HG03520 (cell line): ENCODE measurements at regions not wholly inside any gene's neighbourhood (a gene's known extent, or its start where the extent isn't known, plus 50 kb on each side); places are given as distances from the start of the nearest gene placed in this dataset.
A peak's percentile ranks its signal among the peaks of the same experiment; 100 is the strongest.

Experiments
- ATAC-seq: cut with Tn5 transposase; IDR thresholded peaks from one replicate; pipeline ENCODE4 v1.9.1; 2021; ENCODE audit warnings: mild to moderate bottlenecking, moderate library complexity; ENCODE audit not compliant: unreplicated experiment

DNA sequence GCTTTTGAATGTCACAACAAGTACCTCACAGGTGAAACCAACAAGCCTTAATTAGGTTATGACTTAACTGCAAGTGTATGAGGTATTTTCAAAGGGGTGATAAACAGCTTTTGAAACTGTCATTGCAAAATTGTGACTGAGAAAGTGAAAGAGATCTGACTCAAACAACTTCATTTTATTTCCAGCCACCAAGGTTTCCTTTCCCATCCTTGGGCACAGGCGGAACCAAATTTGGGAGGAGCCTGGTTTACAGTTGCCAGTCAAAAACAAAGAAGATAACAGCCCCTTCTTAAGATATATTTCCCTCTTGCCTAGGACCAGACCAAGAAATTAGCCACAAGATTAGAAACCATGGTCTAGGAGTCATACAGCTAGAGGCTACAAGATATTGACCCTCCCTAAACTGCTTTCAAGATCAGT, 417.1 kb downstream of the CSNK1G3 start:
- ATAC-seq: peak; percentile 44

DNA sequence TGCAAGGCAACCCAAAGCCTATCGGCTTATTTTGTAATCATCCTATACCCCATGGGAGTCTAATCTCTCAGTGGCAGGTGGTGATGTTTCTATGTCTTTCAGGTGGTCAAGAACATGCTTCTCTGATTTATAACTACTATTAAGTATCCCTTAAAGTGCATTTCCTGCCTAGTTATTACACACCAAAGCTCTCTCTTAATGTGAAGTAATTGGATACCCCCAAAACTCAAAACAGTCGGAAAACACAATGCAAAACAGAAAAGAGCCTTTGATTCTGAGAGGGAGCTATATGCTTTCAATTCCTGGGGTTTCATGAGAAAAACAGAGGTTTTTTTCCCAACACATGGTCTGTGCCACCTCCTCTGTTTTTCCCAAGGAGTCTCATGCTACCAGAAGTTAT, 416.4 kb downstream of the CSNK1G3 start:
- ATAC-seq: no peak

DNA sequence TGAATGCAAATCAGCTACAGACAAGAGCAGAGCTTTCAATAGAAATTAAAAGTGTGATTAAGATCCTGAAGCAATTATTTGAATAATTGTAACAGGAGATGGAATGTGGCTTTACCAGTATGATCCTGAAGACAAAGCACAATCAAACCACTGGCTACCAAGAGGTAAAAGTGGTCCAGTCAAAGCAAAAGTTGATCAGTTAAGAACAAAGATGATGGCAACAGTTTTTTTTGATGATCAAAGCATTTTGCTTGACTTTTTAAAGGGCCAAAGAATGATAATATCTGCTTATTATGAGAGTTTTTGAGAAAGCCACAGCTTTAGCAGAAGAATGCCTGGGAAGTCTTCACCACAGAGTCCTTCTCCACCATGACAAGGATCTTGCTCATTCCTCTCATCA, 409.2 kb downstream of the CSNK1G3 start:
- no peak for ATAC-seq

DNA sequence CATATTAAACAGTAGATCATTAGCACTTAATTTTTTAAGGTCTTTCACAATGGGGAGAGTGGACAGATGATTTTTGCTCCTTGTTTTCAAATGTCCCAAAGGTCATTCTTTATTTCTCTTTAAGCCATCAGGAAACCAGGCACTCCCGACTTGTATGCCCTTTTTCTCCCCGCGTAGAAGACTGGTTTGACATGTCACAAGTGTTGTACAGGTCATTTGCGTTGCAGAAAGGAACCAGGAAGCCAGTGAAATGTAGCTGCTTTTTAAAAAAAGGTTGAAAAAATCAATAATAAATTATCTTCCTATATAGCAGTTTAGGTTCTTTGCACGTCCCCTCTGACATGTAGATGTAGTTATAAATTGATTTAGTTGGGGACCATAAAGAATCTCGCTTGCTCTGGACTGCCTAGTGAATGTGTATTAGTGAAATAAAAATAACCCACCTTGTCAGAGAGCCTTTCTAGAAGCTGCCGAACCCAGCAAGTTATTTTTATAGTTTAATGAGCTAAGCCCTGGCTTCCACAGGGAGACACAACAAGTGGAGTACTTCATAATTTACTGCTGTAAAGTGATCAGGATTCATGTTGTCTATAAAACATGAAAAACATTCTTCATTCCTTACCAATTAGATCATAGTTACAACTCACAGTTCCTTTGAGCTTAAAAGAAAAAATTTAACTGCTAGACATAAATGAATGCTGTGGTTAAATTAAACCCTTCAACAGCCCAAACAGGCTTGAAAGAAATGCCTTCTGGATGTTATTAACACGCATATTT, 404.6 kb downstream of the CSNK1G3 start:
- ATAC-seq: no peak

DNA sequence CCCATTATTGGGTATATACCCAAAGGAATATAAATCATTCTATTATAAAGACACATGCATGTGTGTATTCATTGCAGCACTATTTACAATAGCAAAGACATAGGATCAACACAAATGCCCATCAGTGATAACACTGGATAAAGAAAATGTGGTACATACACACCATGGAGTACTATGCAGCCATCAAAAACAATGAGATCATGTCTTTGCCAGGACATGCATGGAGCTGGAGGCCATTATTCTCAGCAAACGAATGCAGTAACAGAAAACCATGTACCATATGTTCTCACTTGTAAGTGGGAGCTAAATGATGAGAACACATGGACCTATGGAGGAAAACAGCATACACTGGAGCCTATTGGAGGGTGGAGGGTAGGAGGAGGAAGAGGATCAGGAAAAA, 402.4 kb downstream of the CSNK1G3 start:
- no peak for ATAC-seq

DNA sequence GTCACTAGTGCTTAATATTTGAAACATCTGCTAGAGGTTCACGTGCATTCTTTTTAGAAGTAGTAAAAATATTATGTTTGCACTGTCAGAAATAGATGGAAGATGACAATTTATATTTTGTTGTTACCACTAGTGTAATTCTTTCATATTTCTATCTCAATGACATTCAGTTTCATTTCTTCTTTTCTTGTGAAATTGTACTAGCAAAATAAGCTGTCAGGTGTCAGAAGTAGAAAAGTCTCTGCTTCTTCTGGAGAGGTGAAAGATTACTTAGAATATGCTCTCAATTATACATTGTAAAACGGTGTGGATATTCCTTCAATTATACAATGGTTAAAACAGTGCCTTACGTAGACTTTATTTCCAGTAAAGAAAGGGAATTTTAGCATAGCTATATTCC, 395.4 kb downstream of the CSNK1G3 start:
- ATAC-seq: peak; percentile 48

DNA sequence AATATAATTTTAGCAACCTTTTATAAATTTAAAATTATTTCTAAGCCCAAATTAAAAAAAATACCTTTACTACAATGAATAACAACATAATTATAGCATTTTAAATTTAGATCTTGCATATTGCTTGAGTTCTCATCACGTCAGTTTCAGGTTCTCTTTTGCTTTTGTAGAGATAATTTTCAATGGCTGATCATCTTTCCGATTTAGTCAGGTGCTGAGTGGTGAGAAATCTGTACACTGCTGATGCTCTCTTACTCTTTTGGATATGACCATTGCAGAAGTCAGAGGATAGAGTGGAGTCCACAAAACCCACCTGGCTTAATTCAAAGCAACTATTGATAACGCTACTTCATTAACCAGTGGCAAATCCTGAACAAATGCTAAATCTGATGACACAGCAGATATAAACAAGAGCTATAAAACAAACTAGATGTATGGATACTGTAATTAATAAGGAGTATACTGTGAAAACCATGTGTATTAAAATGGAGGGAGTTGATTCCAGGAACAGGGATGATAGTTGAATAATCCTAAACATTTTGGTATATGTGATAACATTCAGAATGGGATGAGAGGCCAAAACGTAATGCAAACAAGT, 394.8 kb downstream of the CSNK1G3 start:
- no peak for ATAC-seq

DNA sequence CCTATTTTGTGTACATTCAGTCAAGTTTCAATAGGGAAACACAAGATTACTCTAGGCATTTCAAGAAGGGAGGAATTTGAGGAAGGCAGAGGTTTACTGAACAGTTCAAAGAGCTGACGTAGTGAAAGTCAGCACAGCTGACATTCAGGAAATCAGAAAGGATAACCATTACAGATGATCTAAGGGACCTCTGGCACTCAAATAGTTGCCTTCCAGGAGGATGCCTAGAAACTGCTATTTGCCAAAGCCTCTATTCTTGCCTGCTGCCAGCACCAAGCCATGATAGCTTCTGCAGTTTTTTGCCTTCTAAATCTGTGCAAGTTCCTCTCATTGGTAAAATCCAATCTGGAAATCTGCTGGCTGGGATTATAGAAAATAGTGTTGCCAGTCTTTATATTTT, 373.1 kb downstream of the CSNK1G3 start:
- no peak for ATAC-seq

DNA sequence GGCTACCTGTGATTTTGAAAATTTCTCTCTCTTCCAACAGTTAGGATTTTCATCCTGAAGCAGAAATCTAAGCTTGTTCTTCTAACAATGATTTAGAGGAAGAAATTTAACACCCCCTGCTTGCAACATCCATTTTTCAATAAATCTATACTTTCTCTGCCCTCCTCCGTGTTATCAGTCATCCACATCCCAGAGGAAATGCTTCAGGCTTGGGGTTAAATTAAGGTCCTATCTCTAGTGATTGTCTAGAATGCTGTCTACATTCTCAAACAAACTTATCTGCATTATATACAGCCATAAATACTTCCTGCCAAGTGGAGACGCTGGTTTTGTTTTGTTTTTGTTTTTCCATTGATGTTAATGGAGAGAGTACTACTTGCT, 371.0 kb downstream of the CSNK1G3 start:
- no peak for ATAC-seq

DNA sequence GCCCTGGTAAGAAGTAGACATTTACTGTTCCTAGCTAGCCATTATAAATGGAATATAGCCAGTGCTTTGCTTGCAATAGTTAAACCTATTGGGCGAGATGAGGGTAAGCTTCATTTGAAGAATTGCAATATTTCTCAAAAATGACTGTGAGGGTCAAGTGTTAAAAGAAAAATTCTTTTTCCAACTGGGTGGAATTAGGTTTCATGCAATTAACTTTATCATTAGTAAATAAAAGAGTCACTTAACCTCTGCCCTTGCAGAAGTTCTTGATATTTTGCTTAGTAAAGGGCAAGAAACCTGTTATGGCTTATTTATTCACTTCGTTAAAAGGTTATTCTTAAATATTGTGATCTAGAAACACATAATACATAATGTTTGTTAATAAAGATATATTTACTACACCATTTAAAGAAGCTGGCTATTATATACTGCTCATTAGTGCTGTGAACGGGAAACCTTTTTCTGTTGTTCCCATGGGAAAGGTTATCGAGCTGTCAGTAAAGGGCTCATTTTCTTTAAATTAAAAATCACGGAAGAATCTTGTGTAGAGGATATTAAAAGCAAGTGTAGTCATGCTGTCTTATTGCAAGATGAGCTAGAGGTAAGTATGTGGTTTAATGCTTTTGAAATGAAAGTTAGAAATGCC, 370.5 kb downstream of the CSNK1G3 start:
- ATAC-seq: no peak

DNA sequence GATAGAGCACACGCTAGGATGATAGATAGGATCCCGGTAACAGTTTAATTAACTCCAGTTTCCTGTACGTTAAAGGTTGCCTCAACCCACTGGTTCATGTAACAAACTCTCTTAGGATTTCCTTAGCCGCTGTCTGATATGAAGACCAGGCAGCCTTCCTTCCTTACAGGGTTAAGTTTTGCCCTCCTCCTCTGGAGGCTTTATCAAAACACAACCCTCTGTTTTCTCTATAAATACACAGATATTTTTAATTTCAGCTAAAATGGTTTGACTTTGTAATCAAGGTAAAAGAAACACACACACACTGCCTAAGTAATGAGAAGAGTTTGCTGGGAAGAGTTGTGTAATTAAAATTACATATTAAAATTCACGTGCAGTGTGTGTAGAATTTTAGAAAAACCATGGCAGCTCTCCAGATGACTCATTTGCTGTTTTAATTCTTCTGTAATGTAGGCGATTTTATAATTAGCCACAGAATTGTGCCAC, 369.8 kb downstream of the CSNK1G3 start:
- no peak for ATAC-seq

DNA sequence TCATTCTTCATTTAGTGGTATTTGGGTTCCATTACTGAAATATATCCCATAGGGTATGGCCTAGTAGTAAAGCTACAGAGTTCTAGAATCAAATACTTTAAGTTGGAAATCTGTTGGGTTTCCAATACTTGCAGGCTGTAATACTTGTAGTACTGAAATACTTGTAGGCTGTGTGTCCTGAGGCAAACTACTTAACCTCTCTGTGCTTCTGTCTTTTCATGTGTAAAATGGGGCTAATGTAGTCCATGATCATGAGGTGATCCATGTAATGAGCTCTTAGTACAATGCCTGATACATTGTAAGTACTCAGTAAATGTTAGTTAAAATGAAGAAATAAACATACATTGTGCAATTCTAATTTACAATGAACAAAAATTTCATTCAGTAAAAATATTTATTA, 368.9 kb downstream of the CSNK1G3 start:
- no peak for ATAC-seq

DNA sequence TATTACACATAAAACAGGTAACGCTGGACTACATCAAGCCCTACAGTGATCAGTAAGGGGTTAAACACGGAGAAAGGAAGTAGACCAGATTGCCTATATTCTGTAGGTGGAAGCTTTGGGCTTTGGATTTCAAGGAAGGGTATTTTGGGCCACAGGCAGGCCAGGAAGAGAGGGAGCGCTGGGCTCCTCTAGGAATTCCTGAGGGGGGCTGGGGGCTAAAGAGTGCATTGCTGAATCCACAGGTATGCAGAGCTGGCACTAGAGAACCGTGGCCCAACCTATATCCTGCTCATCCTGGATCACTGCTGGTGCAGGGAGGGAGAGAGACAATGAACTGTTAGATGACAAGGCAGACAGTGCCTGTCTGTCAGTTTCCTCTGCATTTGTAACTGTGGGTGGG, 367.1 kb downstream of the CSNK1G3 start:
- ATAC-seq: no peak

DNA sequence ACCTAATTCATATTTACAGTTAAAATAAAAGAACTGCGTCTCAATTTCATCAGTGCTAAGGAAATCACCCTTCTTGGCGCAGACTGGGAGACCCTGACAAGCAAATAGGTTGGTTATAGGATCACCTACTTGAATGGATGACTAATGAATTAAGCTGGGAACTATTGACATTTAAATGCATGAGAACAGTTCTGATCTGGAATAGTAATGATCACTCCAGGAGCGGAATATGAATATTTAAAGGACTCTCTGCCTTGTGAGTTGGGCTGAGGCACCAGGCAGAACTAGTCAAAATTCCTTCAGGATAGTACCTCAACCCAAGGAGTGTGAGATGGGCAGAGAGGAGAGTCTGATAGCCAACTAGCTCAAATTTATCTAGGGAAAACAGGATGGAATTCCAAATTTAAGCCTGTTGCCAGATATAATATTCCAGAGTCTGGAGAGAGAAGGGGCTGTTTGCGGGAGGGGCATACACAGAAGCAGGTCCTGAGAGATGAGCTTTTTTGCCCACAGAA, 364.4 kb downstream of the CSNK1G3 start:
- ATAC-seq: no peak

DNA sequence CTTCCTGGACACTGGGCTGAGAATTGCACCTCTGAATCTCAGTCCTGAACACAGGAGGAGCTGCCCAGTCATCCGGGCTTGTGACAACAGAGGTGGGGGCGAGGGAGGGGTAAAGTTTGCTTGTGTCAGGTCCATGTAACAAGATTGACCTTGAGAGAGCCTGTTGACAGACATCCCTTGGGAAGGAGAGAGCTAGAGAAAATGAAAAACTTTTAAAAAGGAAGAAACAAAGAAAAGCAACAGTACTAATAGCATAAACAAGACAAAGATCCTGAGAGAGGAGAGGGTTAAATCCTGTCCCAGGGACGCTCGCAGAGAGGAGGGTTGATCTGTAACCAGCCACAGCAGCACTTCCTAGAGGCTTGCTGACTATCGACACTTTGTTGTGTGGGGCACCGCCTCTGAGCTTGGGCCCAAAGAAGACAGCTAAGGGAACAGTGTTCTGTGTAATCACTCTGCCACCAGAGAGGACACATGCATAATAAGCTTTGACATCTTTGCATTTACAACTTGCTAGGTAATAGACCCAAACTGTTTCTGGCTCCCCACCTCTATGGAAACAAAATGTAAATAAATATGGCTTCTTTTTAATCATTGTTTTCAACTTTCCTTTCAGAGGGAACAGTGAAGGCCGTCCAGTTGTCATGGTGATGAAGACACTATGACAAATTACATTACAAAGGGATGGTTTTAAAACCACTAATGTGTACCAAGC, 363.7 kb downstream of the CSNK1G3 start:
- no peak for ATAC-seq

DNA sequence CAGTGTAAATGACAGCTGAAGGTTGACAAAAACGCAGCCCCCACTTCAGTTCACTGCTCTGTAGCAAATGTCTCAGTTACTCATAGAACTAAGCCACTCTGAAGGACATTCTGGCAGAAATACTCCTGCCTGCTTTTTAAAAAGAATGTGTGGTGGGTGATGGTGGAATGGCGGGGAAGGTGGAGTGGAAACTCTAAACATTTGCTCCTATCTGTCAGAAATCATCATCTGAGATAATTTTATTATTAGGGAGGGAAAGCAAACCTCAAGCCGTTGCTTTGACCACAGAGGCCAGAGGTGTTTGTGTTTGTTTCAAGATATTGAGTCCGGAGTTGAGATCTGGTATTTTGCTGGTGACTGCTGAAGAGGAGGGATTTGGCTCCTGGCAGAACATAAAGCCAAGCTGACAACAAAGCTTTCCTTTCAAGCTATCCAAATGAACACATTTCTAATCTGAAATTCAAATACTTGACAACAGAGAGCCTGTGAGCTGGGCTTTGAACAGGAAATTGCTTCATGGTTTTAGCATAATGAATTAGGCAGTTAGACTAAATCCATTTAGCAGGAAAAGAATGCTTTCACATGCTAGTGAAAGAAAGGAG, 362.7 kb downstream of the CSNK1G3 start:
- ATAC-seq: no peak

DNA sequence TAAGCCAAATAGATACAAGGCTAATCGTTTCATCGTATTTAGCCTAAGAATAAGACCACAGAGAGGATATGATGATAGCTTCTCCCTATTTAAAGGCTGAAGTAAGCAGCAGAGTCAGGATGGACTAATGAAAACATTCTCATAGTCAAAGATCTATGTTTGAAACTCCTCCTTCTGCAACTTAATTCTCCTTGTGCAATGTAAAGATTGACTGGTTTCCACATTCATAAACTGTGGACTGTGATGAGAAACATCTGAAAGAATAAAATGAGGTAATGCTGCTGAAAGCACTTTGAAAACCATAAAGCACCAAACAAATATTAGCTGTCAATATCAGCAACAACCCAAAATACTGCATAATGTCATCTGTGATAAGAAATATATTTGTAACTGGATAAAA, 361.9 kb downstream of the CSNK1G3 start:
- ATAC-seq: no peak

DNA sequence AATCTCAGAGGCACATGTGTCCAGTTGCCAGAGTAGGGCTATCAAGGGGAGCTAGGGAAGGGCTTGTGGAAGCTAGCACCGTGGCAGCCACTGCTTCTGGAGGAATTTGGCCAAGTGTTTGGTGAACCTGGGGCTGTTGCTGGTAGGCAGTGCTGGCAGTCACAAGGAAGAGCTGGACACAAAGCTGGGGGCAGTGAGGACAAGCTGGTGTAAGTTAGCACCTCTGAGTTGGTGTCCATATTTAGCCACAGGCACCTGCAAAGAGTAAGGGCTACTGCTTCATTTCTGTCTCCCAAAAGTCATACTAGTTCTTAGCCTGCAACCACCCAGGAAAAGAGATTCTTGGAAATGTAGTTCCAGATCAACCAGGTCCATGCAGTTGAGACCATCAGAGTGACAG, 359.4 kb downstream of the CSNK1G3 start:
- no peak for ATAC-seq

DNA sequence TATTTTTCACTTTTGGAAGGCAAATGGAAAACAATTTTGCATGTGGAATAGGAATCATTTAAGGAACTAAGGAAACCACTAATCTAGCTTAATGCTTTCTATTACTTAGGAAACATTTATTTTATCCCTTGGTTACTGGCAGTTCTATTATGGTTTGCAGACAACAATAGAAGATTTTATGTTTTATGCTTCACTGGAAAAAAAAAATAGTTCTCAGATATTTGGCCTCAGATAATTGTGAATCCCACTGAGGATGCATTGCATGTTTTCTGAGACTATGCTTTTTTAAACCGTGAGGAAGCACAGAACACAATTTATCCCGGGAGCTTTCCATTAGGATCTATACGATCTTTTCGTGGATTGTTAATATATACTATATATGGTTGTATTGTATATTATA, 356.9 kb downstream of the CSNK1G3 start:
- ATAC-seq: no peak

DNA sequence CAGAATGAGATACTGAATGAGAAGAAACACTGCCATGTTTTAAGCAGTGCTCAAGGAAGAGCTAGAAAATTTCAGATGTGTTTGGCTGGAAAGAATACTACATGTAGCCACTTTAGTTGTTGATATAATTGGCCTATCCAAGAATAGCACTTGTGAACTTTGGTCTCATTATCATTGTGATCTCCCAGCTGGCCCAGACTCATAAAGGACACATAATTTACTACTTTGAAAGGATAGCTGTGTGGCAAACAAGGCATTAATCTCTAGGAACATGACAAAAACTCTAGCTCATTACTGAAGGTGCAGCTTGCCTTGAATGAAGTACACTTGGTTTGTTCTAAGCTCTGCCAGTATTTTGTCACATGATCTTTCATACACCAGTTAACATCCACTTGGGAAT, 356.3 kb downstream of the CSNK1G3 start:
- ATAC-seq: no peak

DNA sequence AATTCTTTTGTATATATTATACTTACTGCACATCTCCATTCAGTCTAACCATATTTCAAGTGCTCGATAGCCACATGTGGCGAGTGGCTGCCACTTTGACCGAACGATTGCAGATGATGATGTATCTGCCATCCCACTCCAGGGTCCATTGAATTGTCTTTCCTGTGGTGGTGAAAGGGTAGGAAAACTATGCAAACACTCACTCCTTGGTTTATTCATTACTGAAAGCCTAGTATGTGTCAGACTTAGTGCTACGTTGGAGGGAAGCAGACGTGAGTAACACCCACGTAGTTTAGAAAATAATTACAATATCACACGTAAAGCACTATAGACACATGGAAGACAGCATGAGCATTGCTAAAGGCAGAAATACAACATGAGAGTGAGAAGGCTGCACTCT, 353.7 kb downstream of the CSNK1G3 start:
- ATAC-seq: no peak
